H1 (cell line): ENCODE measurements at regions not wholly inside any gene's neighbourhood (a gene's known extent, or its start where the extent isn't known, plus 50 kb on each side); places are given as distances from the start of the nearest gene placed in this dataset.

ENCODE experiments used
- CTCF ChIA-PET: fragments of 300-600 bp; sonication (Branson Sonifier 250); formaldehyde crosslinking; loops from one replicate; lab custom pipeline; 2021; ENCODE audit not compliant: partially characterized antibody; lab: Charles Lee
- POLR2A ChIA-PET: fragments of 300-600 bp; sonication (Branson Sonifier 250); formaldehyde crosslinking; loops from one replicate; lab custom pipeline; 2021; ENCODE audit warnings: inconsistent platforms; ENCODE audit not compliant: partially characterized antibody; lab: Charles Lee
- DNase-seq, 2 experiments: peaks; one replicate each; pipeline versions ENCODE4 v3.0.0 to v3.0.0-alpha.2; 2010 to 2022; ENCODE audit warnings: low spot score in 2 of 2, low read depth in 1 of 2, mixed read lengths in 1 of 2
- FAIRE-seq: peaks from 2 replicates; lab custom pipeline; 2011; peaks lifted over from hg19 to GRCh38; lab: Jason Lieb, UNC
- H2AFZ ChIP-seq: 2 replicates; pipeline ENCODE4 v1.8.1; 2012; ENCODE audit warnings: low read length, inconsistent platforms
- H2AK5ac ChIP-seq: 2 replicates; pipeline ENCODE4 v1.6.1; 2013; ENCODE audit warnings: low read depth, low read length
- H2BK120ac ChIP-seq: replicated peaks from 2 replicates; pipeline ENCODE3; 2013; ENCODE audit warnings: low read depth, low read length, inconsistent platforms
- H2BK12ac ChIP-seq: 2 replicates; pipeline ENCODE4 v1.6.1; 2013; ENCODE audit warnings: low read depth, low read length
- H2BK15ac ChIP-seq: 2 replicates; pipeline ENCODE4 v1.6.1; 2013; ENCODE audit warnings: low read length
- H2BK20ac ChIP-seq: 2 replicates; pipeline ENCODE4 v1.6.1; 2013; ENCODE audit warnings: low read length
- H2BK5ac ChIP-seq: 2 replicates; pipeline ENCODE4 v1.6.1; 2013; ENCODE audit warnings: low read depth, low read length
- H3K14ac ChIP-seq: 2 replicates; pipeline ENCODE4 v1.6.1; 2013; ENCODE audit warnings: inconsistent platforms; ENCODE audit not compliant: insufficient read length
- H3K18ac ChIP-seq: 2 replicates; pipeline ENCODE4 v1.6.1; 2013; ENCODE audit warnings: low read length; ENCODE audit errors: extremely low read depth
- H3K23ac ChIP-seq: 2 replicates; pipeline ENCODE4 v1.6.1; 2013; ENCODE audit warnings: inconsistent platforms; ENCODE audit not compliant: insufficient read length
- H3K23me2 ChIP-seq: 2 replicates; pipeline ENCODE4 v1.6.1; 2013; ENCODE audit warnings: low read depth, low read length
- H3K27ac ChIP-seq: 2 replicates; pipeline ENCODE4 v1.6.1; 2011; ENCODE audit warnings: low read depth, low read length, inconsistent platforms
- H3K27me3 ChIP-seq, 4 experiments: replicated peaks in 1 of 4; 1 replicate in 1 of 4; 2 replicates in 3 of 4; pipeline versions ENCODE4 v1.6.1 to v1.8.1; 2011 to 2013; ENCODE audit warnings: low read length in 3 of 4, mild to moderate bottlenecking in 3 of 4, inconsistent platforms in 2 of 4, mixed read lengths in 2 of 4, moderate library complexity in 1 of 4; ENCODE audit not compliant: control insufficient read depth in 3 of 4, insufficient read depth in 3 of 4; ENCODE audit errors: extremely low read depth in 1 of 4
- H3K36me3 ChIP-seq, 4 experiments: 2 replicates each; pipeline versions ENCODE4 v1.6.1 to v1.8.1; 2011 to 2013; ENCODE audit warnings: mild to moderate bottlenecking in 4 of 4, low read length in 3 of 4, moderate library complexity in 2 of 4, control low read depth in 1 of 4, inconsistent platforms in 1 of 4; ENCODE audit not compliant: insufficient read depth in 4 of 4, control insufficient read depth in 2 of 4
- H3K4ac ChIP-seq: replicated peaks from 2 replicates; pipeline ENCODE3; 2013; ENCODE audit warnings: low read length, low read depth, mixed read lengths, inconsistent platforms; ENCODE audit not compliant: insufficient read length
- H3K4me1 ChIP-seq, 4 experiments: replicated peaks in 1 of 4; 1 replicate in 1 of 4; 2 replicates in 3 of 4; pipeline versions ENCODE4 v1.6.1 to v1.8.1; 2011 to 2013; ENCODE audit warnings: low read length in 3 of 4, inconsistent platforms in 2 of 4, mixed read lengths in 1 of 4; ENCODE audit not compliant: insufficient read depth in 4 of 4, control insufficient read depth in 3 of 4
- H3K4me2 ChIP-seq, 2 experiments: 2 replicates each; pipeline versions ENCODE4 v1.6.1 to v1.8.1; 2011 to 2013; ENCODE audit warnings: low read depth in 2 of 2, low read length in 2 of 2, control low read depth in 1 of 2, inconsistent platforms in 1 of 2, mild to moderate bottlenecking in 1 of 2; ENCODE audit not compliant: insufficient read depth in 1 of 2
- H3K4me3 ChIP-seq, 4 experiments: fragments of 200-600, 300-600 bp in 1 of 4; sonication (generic), shearing (Covaris generic), sonication (Bioruptor Twin) in 1 of 4; 2 replicates each; pipeline versions ENCODE4 v1.5.1 to v1.8.1; 2011 to 2016; ENCODE audit warnings: low read length in 4 of 4, low read depth in 3 of 4, control low read depth in 2 of 4, inconsistent platforms in 2 of 4, mild to moderate bottlenecking in 2 of 4, mixed read lengths in 1 of 4, moderate library complexity in 1 of 4; ENCODE audit not compliant: insufficient read depth in 2 of 4; ENCODE audit errors: extremely low read depth in 1 of 4
- H3K56ac ChIP-seq: replicated peaks from 2 replicates; pipeline ENCODE3; 2013; ENCODE audit warnings: low read depth, mild to moderate bottlenecking, mixed read lengths, low read length, inconsistent platforms; ENCODE audit not compliant: insufficient read length
- H3K79me1 ChIP-seq: 2 replicates; pipeline ENCODE4 v1.6.1; 2013; ENCODE audit warnings: low read depth, low read length, control low read depth
- H3K79me2 ChIP-seq, 2 experiments: 2 replicates each; pipeline versions ENCODE4 v1.6.1 to v1.8.1; 2012 to 2013; ENCODE audit warnings: low read length in 2 of 2, mild to moderate bottlenecking in 2 of 2, inconsistent platforms in 1 of 2; ENCODE audit not compliant: insufficient read depth in 2 of 2, control insufficient read depth in 1 of 2
- H3K9ac ChIP-seq, 4 experiments: replicated peaks in 1 of 4; 1 replicate in 1 of 4; 2 replicates in 3 of 4; pipeline versions ENCODE4 v1.6.1 to v1.8.1; 2011 to 2013; ENCODE audit warnings: low read depth in 3 of 4, low read length in 3 of 4, control low read depth in 2 of 4, mild to moderate bottlenecking in 2 of 4, moderate library complexity in 2 of 4, inconsistent platforms in 1 of 4; ENCODE audit errors: extremely low read depth in 1 of 4
- H3K9me3 ChIP-seq, 2 experiments: 2 replicates each; pipeline versions ENCODE4 v1.6.1 to v1.8.1; 2012 to 2013; ENCODE audit warnings: mild to moderate bottlenecking in 2 of 2, moderate library complexity in 2 of 2, control low read depth in 1 of 2, inconsistent platforms in 1 of 2, low read depth in 1 of 2, low read length in 1 of 2, mixed read lengths in 1 of 2; ENCODE audit not compliant: insufficient read depth in 2 of 2
- H4K20me1 ChIP-seq, 2 experiments: replicated peaks in 1 of 2; 2 replicates each; pipeline versions ENCODE3 to v1.8.1; 2011 to 2013; ENCODE audit warnings: inconsistent platforms in 2 of 2, low read length in 2 of 2, mild to moderate bottlenecking in 1 of 2; ENCODE audit not compliant: insufficient read depth in 2 of 2, control insufficient read depth in 1 of 2
- H4K5ac ChIP-seq: 2 replicates; pipeline ENCODE4 v1.6.1; 2013; ENCODE audit warnings: low read length, low read depth, mixed read lengths, inconsistent platforms; ENCODE audit not compliant: insufficient read length
- H4K8ac ChIP-seq: 2 replicates; pipeline ENCODE4 v1.8.0; 2013; ENCODE audit warnings: mild to moderate bottlenecking, moderate library complexity, low read length, inconsistent platforms; ENCODE audit not compliant: insufficient read depth; ENCODE audit errors: extremely low read depth
- H4K91ac ChIP-seq: replicated peaks from 2 replicates; pipeline ENCODE3; 2013; ENCODE audit warnings: low read length, mixed read lengths, inconsistent platforms; ENCODE audit not compliant: insufficient read length
- BACH1 ChIP-seq: IDR thresholded peaks from 2 replicates; pipeline ENCODE4 v1.6.1; 2012; ENCODE audit warnings: low read length, improper control_type of control experiment
- CBX5 ChIP-seq: fragments of 300-800, 300-1000 bp; sonication (generic); IDR thresholded peaks from 2 replicates; pipeline ENCODE4 v1.7.1; 2016; ENCODE audit warnings: antibody characterized with exemption, low read length, low read depth
- MAX ChIP-seq: IDR thresholded peaks from 2 replicates; pipeline ENCODE4 v1.6.1; 2012; ENCODE audit warnings: inconsistent platforms
- POLR2A ChIP-seq, 2 experiments: IDR thresholded peaks; 1 replicate in 1 of 2; 2 replicates in 1 of 2; pipeline ENCODE4 v1.6.1; 2011; ENCODE audit warnings: low read depth in 2 of 2, low read length in 2 of 2, mild to moderate bottlenecking in 2 of 2; ENCODE audit errors: control extremely low read depth in 1 of 2
- RFX5 ChIP-seq: IDR thresholded peaks from 2 replicates; pipeline ENCODE4 v1.6.1; 2011; ENCODE audit warnings: low read depth, low read length, improper control_type of control experiment, borderline replicate concordance
- SP1 ChIP-seq: IDR thresholded peaks from 2 replicates; pipeline ENCODE4 v1.6.1; 2011; ENCODE audit warnings: low read depth, low read length
- SP2 ChIP-seq: IDR thresholded peaks from 2 replicates; pipeline ENCODE4 v1.6.1; 2012; ENCODE audit warnings: mild to moderate bottlenecking, low read length, inconsistent platforms
- SRF ChIP-seq: IDR thresholded peaks from 2 replicates; pipeline ENCODE4 v1.6.1; 2011; ENCODE audit warnings: mild to moderate bottlenecking, low read depth, low read length, moderate library complexity
- TAF7 ChIP-seq: optimal IDR thresholded peaks from 2 replicates; pipeline ENCODE3; 2011; ENCODE audit warnings: low read depth, mild to moderate bottlenecking, inconsistent platforms, low read length, moderate library complexity, borderline replicate concordance
- WGBS, 2 experiments: shearing (Covaris generic) in 1 of 2; methylation state at CpG; one replicate each; pipeline versions ENCODE4 v1.1.6 to v1.1.7; 2013 to 2015; ENCODE audit warnings: low lambda C conversion rate in 2 of 2, mixed read lengths in 2 of 2, inconsistent platforms in 1 of 2, low coverage in 1 of 2, missing lambda C conversion rate in 1 of 2; ENCODE audit not compliant: insufficient replicate concordance in 2 of 2, insufficient coverage in 1 of 2, insufficient read length in 1 of 2; ENCODE audit errors: extremely low coverage in 1 of 2, missing lambda C conversion rate in 1 of 2; 5-methylcytosine and 5-hydroxymethylcytosine counted together

- Histone ChIP-seq H2BK120ac (no peak overlapping the region), H3K14ac (no peak overlapping the region), H3K9me3 (peaks cover 13 to 22% of the 10 kb centered on the region in 2 experiments), H4K5ac (no peak overlapping the region), H2AK5ac (no peak overlapping the region), H3K4me3 (no peak overlapping the region), H3K23ac (no peak overlapping the region), H4K91ac (no peak overlapping the region), H3K9ac (no peak overlapping the region), H3K4me1 (no peaks in the 10 kb centered on the region), H3K79me2 (no peaks in the 10 kb centered on the region), H3K18ac (no peak overlapping the region), H3K27ac (no peak overlapping the region), H3K23me2 (no peaks in the 10 kb centered on the region), H2BK20ac (no peak overlapping the region), H3K27me3 (no peaks in the 10 kb centered on the region), H2AFZ (no peak overlapping the region), H3K36me3 (peaks cover 0 to 11% (median 2%) of the 10 kb centered on the region in 4 experiments; a peak in 5 of 8 replicates), H3K4ac (no peak overlapping the region), H3K4me2 (no peak overlapping the region), H3K79me1 (no peaks in the 10 kb centered on the region; the same call in 1 of the 2 replicates), H4K8ac (no peak overlapping the region), H2BK12ac (no peak overlapping the region), H2BK15ac (no peak overlapping the region), H3K56ac (no peak overlapping the region), H2BK5ac (no peak overlapping the region), H4K20me1 (peaks cover 0 to 2% of the 10 kb centered on the region in 2 experiments)
- POLR2A ChIA-PET = no interaction called here
- no peak for TF ChIP-seq RFX5
- no peak for TF ChIP-seq CBX5
- TF ChIP-seq POLR2A (IDR thresholded peaks at IDR 0.05; ENCODE audit: control extremely low read depth in 1 of 2, low read depth in 2 of 2, low read length in 2 of 2) = no peak
- TF ChIP-seq SP1 = no peak
- TF ChIP-seq BACH1 = no peak
- TF ChIP-seq MAX = no peak
- no peak for TF ChIP-seq SP2
- TF ChIP-seq SRF = no peak
- TF ChIP-seq TAF7 = no peak
- DNase-seq (no peak), FAIRE-seq (no peak)
- CTCF ChIA-PET = interaction anchor here (1.3 kb wide), 1 partner anchor 18 kb away, joined by 3 read pairs; no protein-coding TSS in a partner anchor
- 90% methylated on average over 3 of the region's 3 CpGs; no CpG with 5 or more reads in 1 of the 2 experiments for WGBS, 2 experiments
Measured at GRCh38 chr4:4596720-4597119, 54.9 kb upstream of the STX18 start.
